GM23338 (cell line): ENCODE measurements at regions not wholly inside any gene's neighbourhood (a gene's known extent, or its start where the extent isn't known, plus 50 kb on each side); places are given as distances from the start of the nearest gene placed in this dataset.

Experiments used
- ATAC-seq: fragments of 200-7000 bp; cut with Tn5 transposase; 3 replicates; pipeline ENCODE4 v1.9.1; 2020
- DNase-seq: peaks from one replicate; pipeline ENCODE4 v3.0.0-alpha.2; 2015; ENCODE audit warnings: low spot score
- H2AFZ ChIP-seq: fragments of 200-600 bp; sonication (generic); 2 replicates; pipeline ENCODE4 v1.8.0; 2016; ENCODE audit warnings: antibody characterized with exemption, mild to moderate bottlenecking, moderate library complexity
- H3F3A ChIP-seq: fragments of 200-600 bp; sonication (generic); replicated peaks from 2 replicates; pipeline ENCODE4 v1.8.0; 2017; ENCODE audit warnings: antibody characterized with exemption, mixed run types, low read depth
- H3K27ac ChIP-seq: fragments of 200-600 bp; sonication (generic); 2 replicates; pipeline ENCODE4 v1.6.1; 2016; ENCODE audit warnings: low read depth
- H3K27me3 ChIP-seq: fragments of 200-600 bp; sonication (generic); 2 replicates; pipeline ENCODE4 v1.8.0; 2016; ENCODE audit warnings: mild to moderate bottlenecking, mixed run types, moderate library complexity; ENCODE audit not compliant: insufficient read depth
- H3K36me3 ChIP-seq: fragments of 200-600 bp; sonication (generic); 2 replicates; pipeline ENCODE4 v1.8.0; 2016; ENCODE audit warnings: mild to moderate bottlenecking; ENCODE audit not compliant: insufficient read depth
- H3K4me1 ChIP-seq: fragments of 200-600 bp; sonication (generic); 2 replicates; pipeline ENCODE4 v1.8.0; 2016; ENCODE audit warnings: mild to moderate bottlenecking, moderate library complexity; ENCODE audit not compliant: insufficient read depth
- H3K4me2 ChIP-seq: fragments of 200-600 bp; sonication (generic); 2 replicates; pipeline ENCODE4 v1.7.1; 2017; ENCODE audit warnings: mixed run types
- H3K4me3 ChIP-seq: fragments of 200-600 bp; sonication (generic); 2 replicates; pipeline ENCODE4 v1.6.1; 2016; ENCODE audit warnings: mixed run types
- H3K79me2 ChIP-seq: fragments of 200-600 bp; sonication (generic); replicated peaks from 2 replicates; pipeline ENCODE4 v1.8.0; 2017; ENCODE audit warnings: mild to moderate bottlenecking; ENCODE audit not compliant: insufficient read depth
- H3K9me2 ChIP-seq: fragments of 200-600 bp; sonication (generic); 2 replicates; pipeline ENCODE4 v1.8.0; 2017; ENCODE audit not compliant: insufficient read depth
- H4K20me1 ChIP-seq: fragments of 200-600 bp; sonication (generic); replicated peaks from 2 replicates; pipeline ENCODE4 v1.8.0; 2017; ENCODE audit warnings: mild to moderate bottlenecking; ENCODE audit not compliant: insufficient read depth
- H3K27ac Mint-ChIP-seq: 2 replicates; pipeline ENCODE4 v1.8.0; 2020; ENCODE audit warnings: inconsistent platforms, mild to moderate bottlenecking, moderate library complexity, mixed read lengths
- H3K27me3 Mint-ChIP-seq: 3 replicates; pipeline ENCODE4 v1.8.0; 2022; ENCODE audit warnings: low read depth, mild to moderate bottlenecking, moderate library complexity, mixed read lengths, inconsistent platforms; ENCODE audit not compliant: insufficient read depth, poor library complexity
- H3K36me3 Mint-ChIP-seq: 3 replicates; pipeline ENCODE4 v1.8.0; 2021; ENCODE audit warnings: low read depth, mild to moderate bottlenecking, inconsistent platforms, moderate library complexity, mixed read lengths
- H3K4me1 Mint-ChIP-seq: 3 replicates; pipeline ENCODE4 v1.8.0; 2020; ENCODE audit warnings: mild to moderate bottlenecking, inconsistent platforms, mixed read lengths
- H3K4me3 Mint-ChIP-seq: 3 replicates; pipeline ENCODE4 v1.8.0; 2021; ENCODE audit warnings: moderate library complexity, mild to moderate bottlenecking, inconsistent platforms, mixed read lengths
- H3K9me3 Mint-ChIP-seq: 3 replicates; pipeline ENCODE4 v1.8.0; 2020; ENCODE audit warnings: moderate library complexity, mild to moderate bottlenecking, inconsistent platforms, mixed read lengths
- CREB1 ChIP-seq: fragments of 250-450 bp; sonication (Bioruptor Pico); IDR thresholded peaks from 2 replicates; pipeline ENCODE4 v1.5.0; 2020; ENCODE audit warnings: low read depth, mild to moderate bottlenecking, moderate library complexity
- CTCF ChIP-seq, 2 experiments: fragments of 200-600 bp in 1 of 2; sonication (generic) in 1 of 2; conservative IDR thresholded peaks; 2 replicates each; pipeline versions ENCODE4 v1.5.1 to v1.6.1; 2016 to 2017; ENCODE audit warnings: antibody characterized with exemption in 2 of 2, low read depth in 2 of 2, mild to moderate bottlenecking in 2 of 2, moderate library complexity in 1 of 2
- ETS1 ChIP-seq: IDR thresholded peaks from 2 replicates; pipeline ENCODE4 v1.6.1; 2016; ENCODE audit warnings: antibody characterized with exemption
- EZH2 ChIP-seq: fragments of 200-600 bp; sonication (generic); IDR thresholded peaks from one replicate; pipeline ENCODE4 v1.8.0; 2017; ENCODE audit warnings: antibody characterized with exemption, mild to moderate bottlenecking, low read depth; ENCODE audit not compliant: unreplicated experiment
- EZH2phosphoT487 ChIP-seq: fragments of 200-600 bp; sonication (generic); IDR thresholded peaks from one replicate; pipeline ENCODE4 v1.8.1; 2018; ENCODE audit warnings: antibody characterized with exemption; ENCODE audit not compliant: unreplicated experiment
- JUNB ChIP-seq: IDR thresholded peaks from one replicate; pipeline ENCODE4 v1.6.1; 2016; ENCODE audit warnings: antibody characterized with exemption; ENCODE audit not compliant: unreplicated experiment
- NANOG ChIP-seq: IDR thresholded peaks from 2 replicates; pipeline ENCODE4 v1.6.1; 2016; ENCODE audit warnings: antibody characterized with exemption, borderline replicate concordance
- POLR2AphosphoS5 ChIP-seq: IDR thresholded peaks from 2 replicates; pipeline ENCODE4 v1.6.1; 2016; ENCODE audit warnings: antibody characterized with exemption, low read depth
- REST ChIP-seq: IDR thresholded peaks from one replicate; pipeline ENCODE4 v1.6.1; 2018; ENCODE audit warnings: antibody characterized with exemption; ENCODE audit not compliant: unreplicated experiment
- STAT1 ChIP-seq: IDR thresholded peaks from one replicate; pipeline ENCODE4 v1.6.1; 2016; ENCODE audit warnings: antibody characterized with exemption; ENCODE audit not compliant: unreplicated experiment
- ZNF114 ChIP-seq: fragments of 250-450 bp; sonication (Bioruptor Pico); IDR thresholded peaks from 2 replicates; pipeline ENCODE4 v1.5.0; 2020; ENCODE audit warnings: mild to moderate bottlenecking, moderate library complexity
- ZNF331 ChIP-seq: fragments of 250-450 bp; sonication (Bioruptor Pico); IDR thresholded peaks from 2 replicates; pipeline ENCODE4 v1.5.0; 2020; ENCODE audit warnings: low read depth, mild to moderate bottlenecking, moderate library complexity
- ZNF462 ChIP-seq: fragments of 250-450 bp; sonication (Bioruptor Pico); IDR thresholded peaks from 2 replicates; pipeline ENCODE4 v1.5.0; 2020; ENCODE audit warnings: mild to moderate bottlenecking, moderate library complexity

- H3K4me3 Mint-ChIP-seq = no peak overlapping the region
- Histone ChIP-seq H3K9me2 (peaks cover 7% of the 10 kb centered on the region; the same call in 1 of the 2 replicates), H3K4me3 (no peak overlapping the region), H3K27ac (0 out of 2 replicates have a peak overlapping the region, but pooled peaks have one; percentile 26), H3K27me3 (no peaks in the 10 kb centered on the region), H3F3A (no peaks in the 10 kb centered on the region), H2AFZ (no peak overlapping the region), H3K79me2 (no peaks in the 10 kb centered on the region), H3K36me3 (no peaks in the 10 kb centered on the region; the same call in 1 of the 2 replicates), H3K4me2 (no peak overlapping the region), H4K20me1 (no peaks in the 10 kb centered on the region), H3K4me1 (peaks cover 6% of the 10 kb centered on the region; the same call in 1 of the 2 replicates)
- peaks cover 14% of the 10 kb centered on the region for H3K4me1 Mint-ChIP-seq
- no peak for DNase-seq
- no peak for ATAC-seq
- H3K36me3 Mint-ChIP-seq = no peaks in the 10 kb centered on the region
- peaks cover 2% of the 10 kb centered on the region for H3K27me3 Mint-ChIP-seq
- H3K9me3 Mint-ChIP-seq = no peaks in the 10 kb centered on the region
- no peak overlapping the region for H3K27ac Mint-ChIP-seq
- no peak for TF ChIP-seq EZH2
- TF ChIP-seq CREB1 (CRISPR knock-in tag) = no peak
- TF ChIP-seq NANOG = no peak
- no peak for TF ChIP-seq ZNF462 (CRISPR knock-in tag)
- no peak for TF ChIP-seq REST
- no peak for TF ChIP-seq ZNF331 (CRISPR knock-in tag)
- TF ChIP-seq POLR2AphosphoS5 = no peak
- TF ChIP-seq JUNB = no peak
- no peak for TF ChIP-seq STAT1
- TF ChIP-seq ZNF114 (CRISPR knock-in tag) = no peak
- no peak for TF ChIP-seq ETS1
- TF ChIP-seq EZH2phosphoT487 = no peak
- TF ChIP-seq CTCF (conservative IDR thresholded peaks at IDR 0.05; ENCODE audit: low read depth in 2 of 2) = no peak
Measured at GRCh38 chr7:22658031-22658430, 69.0 kb upstream of the IL6 start.
